WERI-Rb-1 (cell line): ENCODE measurements at regions not wholly inside any gene's neighbourhood (a gene's known extent, or its start where the extent isn't known, plus 50 kb on each side); places are given as distances from the start of the nearest gene placed in this dataset.

Experiments
- DNase-seq: peaks from one replicate; pipeline ENCODE4 v3.0.0-alpha.2; 2020
- H3K27ac ChIP-seq: fragments of 250-450 bp; sonication (Bioruptor Pico); 2 replicates; pipeline ENCODE4 v1.5.1; 2020; ENCODE audit warnings: mild to moderate bottlenecking, moderate library complexity
- H3K27me3 ChIP-seq: fragments of 250-450 bp; sonication (Bioruptor Pico); 2 replicates; pipeline ENCODE4 v1.5.1; 2021; ENCODE audit warnings: mild to moderate bottlenecking, low read depth, moderate library complexity; ENCODE audit not compliant: insufficient read depth, severe bottlenecking
- H3K36me3 ChIP-seq: fragments of 250-450 bp; sonication (Bioruptor Pico); 2 replicates; pipeline ENCODE4 v1.5.1; 2020; ENCODE audit warnings: mild to moderate bottlenecking, moderate library complexity
- H3K4me3 ChIP-seq: 2 replicates; pipeline ENCODE4 v1.5.1; 2011; ENCODE audit warnings: low read depth, mild to moderate bottlenecking, control low read depth, low read length
- H3K9me3 ChIP-seq: fragments of 250-450 bp; sonication (Bioruptor Pico); 2 replicates; pipeline ENCODE4 v1.5.1; 2021; ENCODE audit warnings: mild to moderate bottlenecking, moderate library complexity; ENCODE audit not compliant: severe bottlenecking
- CTCF ChIP-seq: IDR thresholded peaks from 2 replicates; pipeline ENCODE4 v1.5.1; 2011; ENCODE audit warnings: low read depth, mild to moderate bottlenecking, control low read depth, inconsistent platforms, low read length

GRCh38 chr3:89698208-89698830 is 590.9 kb downstream of the EPHA3 start:
- Histone ChIP-seq H3K4me3 (no peak overlapping the region), H3K9me3 (no peaks in the 10 kb centered on the region), H3K27ac (no peak overlapping the region), H3K36me3 (no peaks in the 10 kb centered on the region), H3K27me3 (no peaks in the 10 kb centered on the region)
- TF ChIP-seq CTCF, result no peak
- DNase-seq, result no peak

GRCh38 chr3:89699229-89699628 is 591.8 kb downstream of the EPHA3 start:
- Histone ChIP-seq H3K36me3 (no peaks in the 10 kb centered on the region), H3K4me3 (no peak overlapping the region), H3K27me3 (no peaks in the 10 kb centered on the region), H3K27ac (no peak overlapping the region), H3K9me3 (peaks cover 5% of the 10 kb centered on the region)
- DNase-seq, result no peak
- TF ChIP-seq CTCF, result no peak

GRCh38 chr3:89699771-89700170 is 592.4 kb downstream of the EPHA3 start:
- H3K27ac ChIP-seq, result no peak overlapping the region
- H3K27me3 ChIP-seq, result no peaks in the 10 kb centered on the region
- 0 out of 2 replicates have a peak, but pooled peaks have one; percentile 4 for TF ChIP-seq CTCF
- no peak overlapping the region for H3K4me3 ChIP-seq
- no peaks in the 10 kb centered on the region for H3K36me3 ChIP-seq
- DNase-seq, result no peak
- peaks cover 7% of the 10 kb centered on the region for H3K9me3 ChIP-seq

- Histone ChIP-seq H3K27me3 (no peaks in the 10 kb centered on the region), H3K9me3 (peaks cover 7% of the 10 kb centered on the region), H3K36me3 (no peaks in the 10 kb centered on the region), H3K4me3 (no peak overlapping the region), H3K27ac (no peak overlapping the region)
- DNase-seq, result no peak
- TF ChIP-seq CTCF, result no peak
Observed at GRCh38 chr3:89702404-89702803, 595.0 kb downstream of the EPHA3 start.

GRCh38 chr3:89713196-89713595 is 605.8 kb downstream of the EPHA3 start:
- Histone ChIP-seq H3K9me3 (no peaks in the 10 kb centered on the region), H3K27ac (no peak overlapping the region), H3K36me3 (no peaks in the 10 kb centered on the region), H3K27me3 (no peaks in the 10 kb centered on the region), H3K4me3 (no peak overlapping the region)
- no peak for TF ChIP-seq CTCF
- no peak for DNase-seq

- Histone ChIP-seq H3K4me3 (no peak overlapping the region), H3K36me3 (no peaks in the 10 kb centered on the region), H3K27ac (no peak overlapping the region), H3K27me3 (no peaks in the 10 kb centered on the region), H3K9me3 (no peaks in the 10 kb centered on the region)
- no peak for DNase-seq
- TF ChIP-seq CTCF, result no peak
Observed at GRCh38 chr3:89714237-89714636, 606.8 kb downstream of the EPHA3 start.
